ENCODE measurements at regions not wholly inside any gene's neighbourhood (a gene's known extent, or its start where the extent isn't known, plus 50 kb on each side); places are given as distances from the start of the nearest gene placed in this dataset.

- Mint-ChIP-seq H3K4me1 (no peaks in the 10 kb centered on the region), H3K27ac (no peak overlapping the region), H3K36me3 (ENCODE audit: insufficient read depth in 1 of 3, low read depth in 3 of 3) (no peaks in the 10 kb centered on the region), H3K27me3 (ENCODE audit: low read depth) (no peaks in the 10 kb centered on the region), H3K4me3 (no peak overlapping the region), H3K9me3 (no peaks in the 10 kb centered on the region)
- Histone ChIP-seq H3K27me3 (ENCODE audit: insufficient read depth, low read length) (no peaks in the 10 kb centered on the region), H3K56ac (ENCODE audit: insufficient read length, low read depth, low read length) (no peak overlapping the region), H3K4me1 (ENCODE audit: insufficient read depth, low read length) (no peaks in the 10 kb centered on the region), H4K8ac (replicated peaks; ENCODE audit: insufficient read length, low read depth, low read length) (no peak overlapping the region), H3K23ac (ENCODE audit: insufficient read length, low read depth, low read length) (no peak overlapping the region), H4K5ac (ENCODE audit: insufficient read length, low read depth, low read length) (no peak overlapping the region), H3K4ac (ENCODE audit: low read depth, low read length) (no peak overlapping the region), H2AK5ac (ENCODE audit: insufficient read length, low read length) (no peak overlapping the region), H2BK20ac (ENCODE audit: low read depth, low read length, poor library complexity, severe bottlenecking) (no peak overlapping the region), H3K79me1 (ENCODE audit: insufficient read depth, low read depth, low read length, poor library complexity, severe bottlenecking) (no peaks in the 10 kb centered on the region), H4K20me1 (ENCODE audit: control insufficient read depth, insufficient read depth, insufficient read length) (no peaks in the 10 kb centered on the region), H3K9ac (ENCODE audit: extremely low read depth, insufficient read length, low read length) (no peak overlapping the region), H3K27ac (ENCODE audit: insufficient read length, low read depth, low read length) (no peak overlapping the region), H2BK5ac (ENCODE audit: insufficient read length, low read length) (no peak overlapping the region), H2AFZ (ENCODE audit: low read length) (no peak overlapping the region), H2BK12ac (ENCODE audit: insufficient read length, low read depth, low read length) (no peak overlapping the region), H3K79me2 (ENCODE audit: insufficient read depth, low read length) (no peaks in the 10 kb centered on the region), H3T11ph (ENCODE audit: low read length) (no peak overlapping the region), H4K91ac (ENCODE audit: insufficient read length, low read depth, low read length) (no peak overlapping the region), H3K14ac (ENCODE audit: insufficient read depth, low read length) (no peak overlapping the region), H3K4me2 (ENCODE audit: insufficient read depth, insufficient read length, low read length) (no peak overlapping the region), H3K9me3 (ENCODE audit: control insufficient read depth, low read depth, low read length) (no peaks in the 10 kb centered on the region), H2BK120ac (ENCODE audit: low read depth, low read length, poor library complexity, severe bottlenecking) (no peak overlapping the region), H3K23me2 (ENCODE audit: insufficient read length, low read depth, low read length, poor library complexity, severe bottlenecking) (no peaks in the 10 kb centered on the region), H3K18ac (ENCODE audit: insufficient read length, low read depth, low read length) (no peak overlapping the region), H2BK15ac (ENCODE audit: low read depth, low read length) (no peak overlapping the region)
- TF ChIP-seq CTCF (conservative IDR thresholded peaks at IDR 0.05): no peak
- no CpG with 5 or more reads among the region's 3 CpGs for WGBS (ENCODE audit: extremely low coverage, insufficient read length, low lambda C conversion rate)
- DNase-seq: no peak
Measured at GRCh38 chr3:99468918-99469317, 169.5 kb upstream of the COL8A1 start.
